Right lobe of liver (tissue), 6 donors: ENCODE measurements at regions not wholly inside any gene's neighbourhood (a gene's known extent, or its start where the extent isn't known, plus 50 kb on each side); places are given as distances from the start of the nearest gene placed in this dataset.
"Not testable (repeated sequence)": the region's sequence is repeated elsewhere in the genome, so short reads cannot be mapped to it uniquely, and the experiment has no call there.

Source experiments
- ATAC-seq, 4 donors: fragments of 200-7000 bp; cut with Tn5 transposase; one replicate each; pipeline ENCODE4 v1.9.1; 2020; ENCODE audit warnings: mild to moderate bottlenecking in 4 of 4, moderate library complexity in 4 of 4
- DNase-seq, 3 donors: peaks; one replicate each; pipeline ENCODE4 v3.0.0-alpha.2; 2020
- H3K27ac ChIP-seq, 3 donors: fragments of 200-600 bp; one replicate each; pipeline ENCODE4 v1.8.0; 2022
- H3K27me3 ChIP-seq, 2 donors: fragments of 200-600 bp; one replicate each; pipeline ENCODE4 v1.8.0; 2022
- H3K36me3 ChIP-seq, 4 donors: fragments of 200-600 bp; sonication (generic) in 1 of 4; one replicate each; pipeline versions ENCODE4 v1.5.1 to v1.8.0; 2017 to 2022; ENCODE audit warnings: control low read depth in 1 of 4
- H3K4me1 ChIP-seq, 4 donors: fragments of 200-600 bp; sonication (generic) in 1 of 4; one replicate each; pipeline versions ENCODE4 v1.5.1 to v1.8.0; 2017 to 2022; ENCODE audit warnings: control low read depth in 1 of 4
- H3K4me3 ChIP-seq, 3 donors: fragments of 200-600 bp; one replicate each; pipeline ENCODE4 v1.8.0; 2022
- H3K9me3 ChIP-seq, 4 donors: fragments of 200-600 bp; sonication (generic) in 1 of 4; one replicate each; pipeline versions ENCODE4 v1.5.1 to v1.8.0; 2017 to 2022; ENCODE audit warnings: control low read depth in 1 of 4
- CTCF ChIP-seq, 4 donors: fragments of 200-600 bp in 3 of 4; fragments of 450-650 bp in 1 of 4; IDR thresholded peaks; one replicate each; pipeline versions ENCODE4 v1.5.1 to v1.8.0; 2016 to 2022; ENCODE audit warnings: antibody characterized with exemption in 4 of 4, mild to moderate bottlenecking in 2 of 4
- POLR2A ChIP-seq: fragments of 450-650 bp; IDR thresholded peaks from one replicate; pipeline ENCODE4 v1.6.1; 2017; ENCODE audit warnings: antibody characterized with exemption, mild to moderate bottlenecking
- WGBS: methylation state at CpG from one replicate; pipeline ENCODE4 v1.1.6; 2018; ENCODE audit warnings: low coverage, low lambda C conversion rate; ENCODE audit not compliant: insufficient coverage; ENCODE audit errors: missing lambda C conversion rate; 5-methylcytosine and 5-hydroxymethylcytosine counted together
- intact Hi-C, 2 donors: fragments of 100-400 bp; cut with DNase I; formaldehyde crosslinking; loops; one replicate each; pipeline versions ENCODE4 v1.11.2 to v1.14.1; 2022
- donor health status: DM: no; HTN: yes; CAD: no.
- donor health status: DM: no; HTN: no; CAD: no.
- donor health status: DM: no; HTN: no; CAD: no.
- donor health status: DM: no; HTN: yes; CAD: no.
- donor health status: DM: no; HTN: yes; CAD: no.

DNA sequence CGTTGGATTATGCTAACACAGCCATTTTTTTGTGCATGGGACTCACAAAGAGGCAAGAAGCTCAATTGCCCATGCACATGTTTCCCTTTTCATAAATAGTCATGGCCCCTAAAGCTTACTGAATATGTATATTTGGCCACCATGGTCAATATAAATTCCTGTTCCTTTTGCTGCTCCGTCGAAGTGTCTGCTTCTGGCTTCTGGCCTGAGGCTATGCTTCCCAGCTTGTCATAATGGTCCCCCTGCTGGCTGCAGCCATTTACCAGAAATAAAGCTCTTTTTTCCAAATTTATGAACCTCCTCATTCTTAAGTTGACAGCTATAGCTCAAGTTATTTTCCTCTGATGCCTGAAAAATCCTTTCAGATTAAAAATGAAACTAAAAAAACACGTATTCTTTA, 602.1 kb downstream of the VGLL3 start:
- Histone ChIP-seq H3K36me3 (no peaks in the 10 kb centered on the region), H3K27ac (no peak overlapping the region), H3K4me1 (no peaks in the 10 kb centered on the region), H3K27me3 (no peaks in the 10 kb centered on the region), H3K4me3 (no peak overlapping the region), H3K9me3 (no peaks in the 10 kb centered on the region)
- WGBS, result 42% methylated on average over 4 of the region's 4 CpGs
- DNase-seq (no peak), ATAC-seq (no peak)
- intact Hi-C loops, result no loop called here
- TF ChIP-seq CTCF (IDR thresholded peaks at IDR 0.05), result no peak
- TF ChIP-seq POLR2A, result no peak

DNA sequence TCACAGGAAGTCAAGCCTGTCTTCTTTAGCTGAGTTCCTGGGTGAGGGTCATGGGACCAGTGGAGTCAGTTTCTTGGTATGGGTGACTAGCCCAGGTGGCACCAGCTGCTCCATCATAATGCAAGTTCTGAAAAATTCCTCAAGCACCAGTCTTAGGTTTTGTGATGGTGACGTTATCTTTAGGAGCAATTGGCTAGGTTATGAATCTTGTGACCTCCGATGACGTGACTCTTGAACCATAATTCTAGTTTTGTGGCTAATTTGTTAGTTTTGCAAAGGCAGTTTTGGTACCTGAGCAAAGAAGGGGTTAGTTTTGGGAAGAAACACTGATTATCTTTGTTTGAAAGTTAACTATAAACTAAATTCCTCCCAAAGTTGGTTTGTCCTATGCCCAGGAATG, 608.4 kb downstream of the VGLL3 start:
- ATAC-seq (no peak), DNase-seq (no peak)
- Histone ChIP-seq H3K27ac (no peak overlapping the region), H3K4me1 (no peaks in the 10 kb centered on the region), H3K36me3 (no peaks in the 10 kb centered on the region), H3K9me3 (no peaks in the 10 kb centered on the region), H3K4me3 (no peak overlapping the region), H3K27me3 (no peaks in the 10 kb centered on the region)
- intact Hi-C loops, result no loop called here
- WGBS, result 48% methylated on average over 3 of the region's 3 CpGs
- TF ChIP-seq POLR2A, result no peak
- TF ChIP-seq CTCF (IDR thresholded peaks at IDR 0.05), result no peak

- no peak for TF ChIP-seq POLR2A
- no peak for TF ChIP-seq CTCF (IDR thresholded peaks at IDR 0.05)
- ATAC-seq (no peak), DNase-seq (no peak)
- Histone ChIP-seq H3K9me3 (no peaks in the 10 kb centered on the region), H3K4me1 (no peaks in the 10 kb centered on the region), H3K36me3 (no peaks in the 10 kb centered on the region), H3K4me3 (no peak overlapping the region), H3K27ac (no peak overlapping the region), H3K27me3 (no peaks in the 10 kb centered on the region)
- WGBS, result 40% methylated on average over 2 of the region's 2 CpGs
- intact Hi-C loops, result no loop called here
Measured at GRCh38 chr3:86381247-86381646, 609.7 kb downstream of the VGLL3 start.

- H3K27ac ChIP-seq, result no peak overlapping the region
- no peaks in the 10 kb centered on the region for H3K9me3 ChIP-seq
- no peak for DNase-seq
- no peak overlapping the region for H3K4me3 ChIP-seq
- no peaks in the 10 kb centered on the region for H3K4me1 ChIP-seq
- 65% methylated on average over 2 of the region's 2 CpGs for WGBS
- no peak for TF ChIP-seq POLR2A
- no peak for TF ChIP-seq CTCF (IDR thresholded peaks at IDR 0.05)
- intact Hi-C loops, result no loop called here
- no peaks in the 10 kb centered on the region for H3K27me3 ChIP-seq
- no peaks in the 10 kb centered on the region for H3K36me3 ChIP-seq
- ATAC-seq, result no peak
Measured at GRCh38 chr3:86379280-86379679, 611.7 kb downstream of the VGLL3 start.

DNA sequence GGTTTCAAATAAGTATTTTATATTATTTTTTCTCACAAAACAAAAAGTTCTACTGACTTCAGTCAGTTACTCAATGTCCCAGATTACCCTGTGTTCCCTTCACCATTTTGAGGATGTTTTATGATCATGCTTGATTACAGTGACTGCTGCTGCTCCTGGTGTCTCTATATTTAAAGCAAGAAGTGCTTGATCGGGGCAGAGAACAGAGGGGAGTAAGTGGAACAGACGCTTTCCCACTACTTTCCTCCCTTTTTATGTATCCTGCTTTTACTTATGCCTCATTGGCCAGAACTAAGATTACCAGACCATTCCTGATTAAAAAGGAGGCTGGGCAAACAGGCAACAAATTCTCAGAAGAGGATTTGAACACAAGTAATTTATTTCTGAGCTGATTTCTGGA, 612.1 kb downstream of the VGLL3 start:
- H3K27me3 ChIP-seq, result no peaks in the 10 kb centered on the region
- ATAC-seq (no peak), DNase-seq (no peak)
- no peak for TF ChIP-seq POLR2A
- no peak for TF ChIP-seq CTCF (IDR thresholded peaks at IDR 0.05)
- WGBS, result 53% methylated on average over 2 of the region's 2 CpGs
- H3K9me3 ChIP-seq, result no peaks in the 10 kb centered on the region
- intact Hi-C loops, result no loop called here
- H3K27ac ChIP-seq, result no peak overlapping the region
- H3K36me3 ChIP-seq, result no peaks in the 10 kb centered on the region
- H3K4me3 ChIP-seq, result no peak overlapping the region
- H3K4me1 ChIP-seq, result no peaks in the 10 kb centered on the region

GRCh38 chr3:86335566-86335965, 655.4 kb downstream of the VGLL3 start:
- ATAC-seq, intact Hi-C loops, H3K4me1 ChIP-seq, H3K36me3 ChIP-seq, H3K4me3 ChIP-seq, DNase-seq, H3K27me3 ChIP-seq, H3K9me3 ChIP-seq, H3K27ac ChIP-seq: not testable (repeated sequence)
- 75% methylated on average over 6 of the region's 6 CpGs for WGBS
